HG03521 (cell line): ENCODE measurements at regions not wholly inside any gene's neighbourhood (a gene's known extent, or its start where the extent isn't known, plus 50 kb on each side); places are given as distances from the start of the nearest gene placed in this dataset.

Experiments
- ATAC-seq: cut with Tn5 transposase; IDR thresholded peaks from one replicate; pipeline ENCODE4 v1.9.1; 2021; ENCODE audit warnings: mild to moderate bottlenecking, moderate library complexity; ENCODE audit not compliant: unreplicated experiment

DNA sequence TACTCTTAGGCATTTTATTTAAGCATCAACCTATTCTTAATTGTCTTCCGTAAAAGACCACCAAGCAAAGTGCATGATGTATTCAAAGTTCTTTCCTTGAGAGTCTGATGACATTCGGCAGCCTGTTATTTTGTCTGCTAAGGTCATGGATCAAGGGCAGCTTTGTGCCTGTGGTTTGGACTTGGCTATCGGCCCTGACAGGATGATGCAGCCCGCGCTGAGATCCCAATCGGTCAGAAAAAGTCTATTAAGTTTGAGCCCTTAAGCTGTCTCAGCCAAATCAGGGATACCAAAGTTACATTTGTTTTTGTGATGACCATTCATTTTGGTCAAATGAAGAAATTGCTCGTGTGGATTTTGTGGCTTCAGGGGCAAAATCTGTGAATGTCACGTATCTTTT, 718.9 kb upstream of the FANCL start:
- no peak for ATAC-seq

- ATAC-seq, result no peak
These were observed 716.2 kb upstream of the FANCL start for GRCh38 chr2:58957188-58957840.

- no peak for ATAC-seq
These were observed 713.8 kb upstream of the FANCL start for GRCh38 chr2:58954880-58955385.

- ATAC-seq, result no peak
These were observed 710.6 kb upstream of the FANCL start for GRCh38 chr2:58951722-58952121.

DNA sequence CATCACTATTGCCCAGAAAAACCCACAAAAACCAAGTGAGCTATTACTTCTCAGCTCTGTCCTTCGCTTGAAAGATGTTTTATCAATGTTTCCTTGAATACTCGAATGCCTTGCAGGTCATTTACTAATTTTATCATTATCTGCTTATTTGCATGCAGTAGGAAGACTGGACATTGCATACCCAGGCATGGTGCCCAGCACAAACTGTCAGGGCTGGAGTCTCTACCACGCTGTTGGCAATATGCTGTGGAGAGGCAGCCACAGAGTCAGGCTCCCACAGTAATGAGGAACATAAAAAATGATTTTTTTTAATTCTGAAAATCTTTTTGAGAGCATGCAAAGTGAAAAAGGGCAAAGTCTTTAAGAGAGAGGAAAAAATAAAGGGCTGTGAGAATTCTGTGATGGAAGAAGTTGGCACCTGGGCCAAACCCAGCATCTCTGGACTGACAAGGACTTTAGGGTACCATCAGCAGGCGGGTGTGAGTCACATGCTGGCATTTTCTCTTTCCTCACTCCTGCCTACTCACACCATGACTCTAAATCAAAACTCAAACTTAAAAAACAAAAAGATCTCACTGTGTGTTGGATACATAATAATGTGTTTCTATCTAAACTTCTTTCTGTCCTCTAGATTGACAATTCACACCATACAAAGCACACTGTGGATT, 709.8 kb upstream of the FANCL start:
- no peak for ATAC-seq

DNA sequence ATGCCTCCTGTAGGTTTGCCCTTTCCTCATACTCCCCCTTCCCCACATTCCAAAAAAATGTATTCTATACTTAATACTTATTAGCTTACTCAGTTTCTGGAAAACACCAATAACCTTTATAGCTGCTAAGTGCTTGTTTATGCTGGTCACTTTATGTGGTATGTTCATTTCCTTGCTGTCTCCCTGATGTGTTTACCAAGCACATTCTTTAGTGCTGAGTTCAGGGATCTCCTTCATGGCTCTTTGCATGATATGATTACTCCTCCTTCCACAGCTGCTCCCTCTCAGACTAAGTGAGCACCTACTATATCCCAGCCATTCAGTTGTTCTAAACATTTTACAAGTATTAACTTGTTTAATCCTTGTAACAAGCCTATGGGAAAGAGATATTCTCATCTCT, 698.3 kb upstream of the FANCL start:
- no peak for ATAC-seq

DNA sequence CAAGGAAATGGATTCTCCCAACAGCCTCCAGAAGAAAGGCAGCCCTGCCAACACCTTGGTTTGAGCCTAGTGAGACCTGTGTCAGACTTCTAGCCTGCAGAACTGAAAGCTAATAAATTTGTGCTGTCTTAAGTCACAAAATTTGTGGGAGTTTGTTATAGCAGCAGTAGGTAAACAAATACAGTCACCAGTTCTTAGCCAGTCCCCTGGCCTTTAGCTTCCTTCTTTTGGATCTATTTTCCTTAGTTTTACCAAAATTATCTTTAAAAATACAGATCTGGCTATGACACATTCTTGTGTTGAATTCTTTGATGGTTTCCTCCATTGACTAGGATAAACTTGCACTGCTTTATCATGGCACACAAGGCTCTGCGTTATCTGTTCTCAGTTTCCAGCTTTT, 697.9 kb upstream of the FANCL start:
- no peak for ATAC-seq

- no peak for ATAC-seq
These were observed 691.7 kb upstream of the FANCL start for GRCh38 chr2:58932801-58933200.

GRCh38 chr2:58930537-58930936, 689.4 kb upstream of the FANCL start:
- ATAC-seq, result no peak

- ATAC-seq, result no peak
These were observed 687.8 kb upstream of the FANCL start for GRCh38 chr2:58928973-58929372.

DNA sequence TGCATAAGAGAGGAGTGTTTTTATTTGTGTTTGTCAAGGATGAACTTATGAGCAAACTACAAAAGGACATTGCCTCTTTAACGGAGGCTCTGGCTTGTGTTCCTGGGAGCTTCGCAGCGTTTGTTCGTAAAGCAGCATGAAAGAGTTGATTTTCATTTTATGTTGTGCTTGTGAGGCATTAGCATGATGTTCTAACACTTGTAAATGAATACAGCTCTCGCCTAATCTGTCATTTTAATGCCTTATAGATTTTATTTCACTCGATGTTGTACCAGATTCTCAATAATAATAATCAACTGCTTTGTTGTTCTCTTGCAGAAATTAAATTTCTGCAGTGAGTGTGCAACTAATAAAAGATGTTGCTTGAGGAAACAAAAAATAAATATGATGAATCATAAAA, 687.3 kb upstream of the FANCL start:
- no peak for ATAC-seq

- no peak for ATAC-seq
These were observed 685.0 kb upstream of the FANCL start for GRCh38 chr2:58926112-58926511.

GRCh38 chr2:58925676-58926081, 684.6 kb upstream of the FANCL start:
- ATAC-seq, result no peak

DNA sequence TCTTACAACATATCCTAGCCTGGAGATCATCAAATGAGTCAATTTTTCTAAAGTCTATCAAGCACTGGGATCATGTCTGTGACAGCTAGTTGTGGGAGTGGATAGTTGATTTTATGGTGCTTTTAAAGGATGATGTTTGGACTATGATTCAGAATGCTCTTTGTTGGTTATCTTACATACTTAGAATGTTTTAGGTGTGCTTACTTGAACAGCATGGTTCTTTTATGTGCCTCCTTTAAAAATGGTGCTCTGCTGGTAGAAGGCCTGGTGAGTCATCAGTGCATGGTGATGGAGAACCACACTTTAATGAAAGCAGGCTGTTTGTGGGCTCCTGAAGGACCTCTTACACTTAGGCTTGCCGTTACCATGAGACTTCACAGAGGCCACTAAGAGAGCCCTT, 682.7 kb upstream of the FANCL start:
- ATAC-seq, result no peak

DNA sequence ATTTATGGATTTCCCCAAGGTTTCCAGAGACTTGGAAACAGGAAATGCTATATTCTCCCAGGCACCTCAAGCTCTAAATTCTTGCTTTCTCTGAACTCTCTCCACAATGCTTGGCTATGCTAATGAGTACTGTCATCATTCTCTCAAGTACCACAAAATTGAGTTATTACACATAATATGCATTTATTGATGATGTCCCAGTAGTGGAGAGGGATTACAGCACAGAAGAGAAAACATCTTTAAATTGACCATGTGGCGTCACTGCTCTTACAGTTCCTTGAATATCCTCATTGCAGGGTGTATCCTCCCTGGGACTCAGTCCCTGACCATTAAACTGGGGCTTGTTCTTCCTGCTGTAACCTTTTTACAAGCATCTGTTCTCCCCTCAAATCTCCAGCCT, 681.1 kb upstream of the FANCL start:
- ATAC-seq, result no peak

DNA sequence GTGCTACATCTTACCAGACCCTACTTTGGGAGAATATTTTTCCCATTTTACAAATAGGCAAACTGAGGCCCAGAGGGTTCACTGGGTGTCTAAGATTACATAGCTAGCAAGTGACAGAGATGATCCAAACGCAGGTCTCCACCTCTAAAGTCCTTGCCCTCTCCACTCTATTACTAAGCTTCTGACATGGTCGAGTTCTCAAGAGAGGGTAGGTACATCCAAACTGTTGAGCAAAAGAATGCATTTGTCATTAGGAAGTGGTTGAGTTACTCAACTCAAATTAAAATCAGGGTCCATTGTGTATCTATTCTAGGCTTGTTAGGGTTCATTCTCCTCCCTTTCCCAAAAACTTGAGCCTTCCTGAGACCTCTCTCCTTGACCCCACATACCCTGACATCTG, 680.6 kb upstream of the FANCL start:
- ATAC-seq, result no peak

DNA sequence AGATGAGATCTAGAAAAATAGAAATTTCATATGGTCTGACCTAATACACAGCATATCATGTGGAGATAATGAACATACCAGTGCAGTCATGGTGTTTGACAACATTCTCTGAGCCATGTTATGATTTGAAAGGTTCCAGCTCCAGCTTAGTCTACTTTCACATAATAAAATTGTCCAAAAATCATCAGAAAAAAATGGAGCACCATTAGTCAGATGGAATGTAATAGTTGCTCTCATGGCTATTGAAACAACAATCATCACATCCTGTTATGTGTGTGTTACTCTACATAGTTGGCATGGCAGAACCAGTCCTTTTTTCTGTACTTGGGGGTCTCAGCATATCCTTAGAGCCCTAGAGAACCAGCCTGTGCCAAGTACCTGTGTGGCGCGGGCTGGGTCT, 678.9 kb upstream of the FANCL start:
- ATAC-seq, result no peak

DNA sequence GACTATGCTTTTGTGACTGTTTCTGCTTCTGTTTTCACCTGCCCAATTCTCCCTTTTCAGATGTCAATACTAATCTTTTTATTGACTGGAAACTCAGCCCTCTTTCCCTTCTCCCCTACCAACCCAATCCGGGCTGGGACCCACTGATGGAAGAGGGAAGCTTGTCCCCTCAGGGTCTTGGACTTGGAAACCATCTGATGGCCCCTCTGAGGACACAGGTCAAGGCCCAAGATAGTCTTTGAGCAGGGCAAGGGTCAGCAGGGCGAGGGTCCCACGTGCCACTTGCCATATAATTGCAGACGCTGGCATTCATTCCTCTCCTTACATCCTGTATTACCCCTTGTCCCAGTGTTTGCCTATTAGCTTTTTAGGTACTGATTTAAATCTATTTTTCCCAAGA, 678.2 kb upstream of the FANCL start:
- no peak for ATAC-seq

- ATAC-seq, result no peak
These were observed 677.0 kb upstream of the FANCL start for GRCh38 chr2:58918141-58918540.

GRCh38 chr2:58917596-58917995, 676.5 kb upstream of the FANCL start:
- no peak for ATAC-seq

DNA sequence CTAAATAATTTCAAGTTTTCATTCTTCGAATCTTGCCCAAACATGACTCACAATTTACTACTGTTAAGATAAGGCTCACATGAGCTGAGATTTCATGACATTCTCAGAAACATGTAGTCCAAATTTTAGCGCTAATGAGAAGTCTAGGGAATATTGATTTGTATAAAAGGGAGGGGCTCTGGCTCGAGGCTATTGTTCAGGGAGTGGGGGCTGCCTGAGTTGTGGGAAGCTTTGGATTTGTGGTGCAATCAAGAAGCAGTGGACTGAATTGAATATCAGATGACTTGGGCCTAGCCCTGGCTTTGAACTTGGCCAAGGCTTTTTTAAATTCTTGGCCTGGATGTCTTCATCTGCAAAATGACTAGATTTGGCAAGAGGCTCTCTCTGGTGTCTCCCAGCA, 674.9 kb upstream of the FANCL start:
- ATAC-seq, result no peak

- no peak for ATAC-seq
These were observed 673.8 kb upstream of the FANCL start for GRCh38 chr2:58914733-58915505.
